Uterus (tissue), 3 donors: ENCODE measurements at regions not wholly inside any gene's neighbourhood (a gene's known extent, or its start where the extent isn't known, plus 50 kb on each side); places are given as distances from the start of the nearest gene placed in this dataset.

ENCODE experiments used
- DNase-seq, 2 donors: peaks; one replicate each; pipeline ENCODE4 v3.0.0-alpha.2; 2019 to 2020
- H3K27ac ChIP-seq, 2 donors: fragments of 200-600 bp; sonication (generic); 1 replicate in 1 of 2; 2 replicates in 1 of 2; pipeline ENCODE4 v1.5.1; 2016 to 2018
- H3K27me3 ChIP-seq, 2 donors: fragments of 200-600 bp; sonication (generic); one replicate each; pipeline ENCODE4 v1.5.1; 2018 to 2019; ENCODE audit warnings: control low read depth in 1 of 2
- H3K36me3 ChIP-seq, 2 donors: fragments of 200-600 bp; sonication (generic); one replicate each; pipeline ENCODE4 v1.5.1; 2019; ENCODE audit warnings: control low read depth in 1 of 2
- H3K4me1 ChIP-seq, 2 donors: fragments of 200-600 bp; sonication (generic); one replicate each; pipeline ENCODE4 v1.5.1; 2018 to 2019; ENCODE audit warnings: control low read depth in 1 of 2
- H3K4me3 ChIP-seq, 2 donors: fragments of 200-600 bp; sonication (generic); 1 replicate in 1 of 2; 2 replicates in 1 of 2; pipeline ENCODE4 v1.5.1; 2018 to 2019; ENCODE audit warnings: mild to moderate bottlenecking in 1 of 2
- H3K9me3 ChIP-seq, 2 donors: fragments of 200-600 bp; sonication (generic); one replicate each; pipeline ENCODE4 v1.5.1; 2019; ENCODE audit warnings: control low read depth in 1 of 2
- CTCF ChIP-seq, 4 experiments: fragments of 200-600 bp in 2 of 4; fragments of 450-650 bp in 2 of 4; sonication (generic) in 2 of 4; IDR thresholded peaks; one replicate each; pipeline ENCODE4 v1.5.1; 2016 to 2019; ENCODE audit warnings: antibody characterized with exemption in 4 of 4, mild to moderate bottlenecking in 2 of 4, moderate library complexity in 1 of 4
- POLR2A ChIP-seq, 2 donors: fragments of 450-650 bp; IDR thresholded peaks; one replicate each; pipeline ENCODE4 v1.6.1; 2016; ENCODE audit warnings: antibody characterized with exemption in 2 of 2, mild to moderate bottlenecking in 1 of 2, moderate library complexity in 1 of 2
- intact Hi-C: fragments of 100-400 bp; cut with DNase I; formaldehyde crosslinking; loops from one replicate; pipeline ENCODE4 v1.15.1; 2023; ENCODE audit warnings: low total_unique reads
- donor health status: DM: yes; HTN: yes; CAD: no.

DNA sequence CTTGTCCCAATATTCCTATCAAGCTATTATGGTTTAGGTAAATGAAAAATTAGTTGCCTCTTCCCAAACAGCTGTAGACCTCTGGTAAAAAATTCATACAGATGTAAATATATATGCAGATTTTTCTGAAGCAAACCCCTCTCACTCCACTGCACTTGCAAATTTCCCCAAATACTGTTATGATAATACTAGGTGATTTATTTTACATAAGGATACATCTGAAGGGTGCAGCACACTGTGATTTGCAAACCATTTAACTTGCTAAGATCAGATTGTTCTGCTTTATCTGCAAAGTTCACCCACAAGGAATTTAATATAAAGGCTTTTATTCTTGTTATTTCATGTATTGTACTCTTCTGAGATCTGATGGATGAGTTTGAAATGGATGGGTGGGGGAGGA, 177.0 kb downstream of the GPAT3 start:
- Histone ChIP-seq H3K9me3 (no peaks in the 10 kb centered on the region), H3K27me3 (no peaks in the 10 kb centered on the region), H3K36me3 (no peaks in the 10 kb centered on the region), H3K27ac (no peak overlapping the region), H3K4me1 (no peaks in the 10 kb centered on the region), H3K4me3 (no peak overlapping the region)
- intact Hi-C loops = no loop called here
- DNase-seq = no peak
- TF ChIP-seq CTCF (IDR thresholded peaks at IDR 0.05) = no peak
- no peak for TF ChIP-seq POLR2A (IDR thresholded peaks at IDR 0.05)

GRCh38 chr4:83709627-83710026, 173.7 kb downstream of the GPAT3 start:
- H3K9me3 ChIP-seq = no peaks in the 10 kb centered on the region
- H3K27ac ChIP-seq = no peak overlapping the region
- no peaks in the 10 kb centered on the region for H3K27me3 ChIP-seq
- H3K4me1 ChIP-seq = no peaks in the 10 kb centered on the region
- H3K4me3 ChIP-seq = no peak overlapping the region
- DNase-seq = no peak
- H3K36me3 ChIP-seq = no peaks in the 10 kb centered on the region
- intact Hi-C loops = no loop called here
- TF ChIP-seq POLR2A (IDR thresholded peaks at IDR 0.05) = no peak
- TF ChIP-seq CTCF (IDR thresholded peaks at IDR 0.05) = no peak

GRCh38 chr4:83708500-83709175, 172.7 kb downstream of the GPAT3 start:
- H3K27me3 ChIP-seq = no peaks in the 10 kb centered on the region
- no peak for DNase-seq
- H3K27ac ChIP-seq = no peak overlapping the region
- TF ChIP-seq POLR2A (IDR thresholded peaks at IDR 0.05) (no peak), CTCF (IDR thresholded peaks at IDR 0.05) (no peak)
- intact Hi-C loops = no loop called here
- H3K36me3 ChIP-seq = no peaks in the 10 kb centered on the region
- H3K4me1 ChIP-seq = no peaks in the 10 kb centered on the region
- H3K9me3 ChIP-seq = no peaks in the 10 kb centered on the region
- H3K4me3 ChIP-seq = no peak overlapping the region

DNA sequence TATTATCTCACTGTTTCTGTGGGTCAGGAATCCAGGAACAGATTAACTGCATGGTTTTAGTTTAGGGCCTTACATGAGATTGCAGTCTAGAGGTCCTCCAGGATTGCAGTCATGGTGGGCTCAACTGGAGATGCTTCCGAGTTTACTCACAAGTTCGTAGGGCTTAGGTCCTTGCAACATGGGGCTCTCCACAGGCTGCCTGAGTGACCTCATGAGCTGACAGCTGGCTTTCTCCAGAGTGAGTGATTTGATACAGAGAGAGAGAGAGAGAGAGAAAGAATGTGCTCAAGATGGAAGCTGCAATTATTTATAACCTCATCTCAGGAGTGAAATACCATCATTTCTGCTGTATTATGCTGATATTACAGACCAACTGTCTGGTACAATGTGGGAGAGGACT, 168.9 kb downstream of the GPAT3 start:
- no peaks in the 10 kb centered on the region for H3K27me3 ChIP-seq
- TF ChIP-seq CTCF (IDR thresholded peaks at IDR 0.05) (no peak), POLR2A (IDR thresholded peaks at IDR 0.05) (no peak)

GRCh38 chr4:83703752-83704151, 167.8 kb downstream of the GPAT3 start:
- Histone ChIP-seq H3K27me3 (no peaks in the 10 kb centered on the region), H3K9me3 (no peaks in the 10 kb centered on the region), H3K36me3 (no peaks in the 10 kb centered on the region), H3K27ac (no peak overlapping the region), H3K4me3 (no peak overlapping the region), H3K4me1 (no peaks in the 10 kb centered on the region)
- TF ChIP-seq POLR2A (IDR thresholded peaks at IDR 0.05) (no peak), CTCF (IDR thresholded peaks at IDR 0.05) (no peak)
- intact Hi-C loops = no loop called here
- no peak for DNase-seq

More for the DNA sequence above, 168.9 kb downstream of the GPAT3 start:
- Histone ChIP-seq H3K36me3 (no peaks in the 10 kb centered on the region), H3K4me3 (no peak overlapping the region), H3K4me1 (no peaks in the 10 kb centered on the region), H3K27ac (no peak overlapping the region), H3K9me3 (no peaks in the 10 kb centered on the region)
- intact Hi-C loops = no loop called here
- DNase-seq = no peak
